ENCODE measurements at regions not wholly inside any gene's neighbourhood (a gene's known extent, or its start where the extent isn't known, plus 50 kb on each side); places are given as distances from the start of the nearest gene placed in this dataset.
A peak's percentile ranks its signal among the peaks of the same experiment; 100 is the strongest.

DNA sequence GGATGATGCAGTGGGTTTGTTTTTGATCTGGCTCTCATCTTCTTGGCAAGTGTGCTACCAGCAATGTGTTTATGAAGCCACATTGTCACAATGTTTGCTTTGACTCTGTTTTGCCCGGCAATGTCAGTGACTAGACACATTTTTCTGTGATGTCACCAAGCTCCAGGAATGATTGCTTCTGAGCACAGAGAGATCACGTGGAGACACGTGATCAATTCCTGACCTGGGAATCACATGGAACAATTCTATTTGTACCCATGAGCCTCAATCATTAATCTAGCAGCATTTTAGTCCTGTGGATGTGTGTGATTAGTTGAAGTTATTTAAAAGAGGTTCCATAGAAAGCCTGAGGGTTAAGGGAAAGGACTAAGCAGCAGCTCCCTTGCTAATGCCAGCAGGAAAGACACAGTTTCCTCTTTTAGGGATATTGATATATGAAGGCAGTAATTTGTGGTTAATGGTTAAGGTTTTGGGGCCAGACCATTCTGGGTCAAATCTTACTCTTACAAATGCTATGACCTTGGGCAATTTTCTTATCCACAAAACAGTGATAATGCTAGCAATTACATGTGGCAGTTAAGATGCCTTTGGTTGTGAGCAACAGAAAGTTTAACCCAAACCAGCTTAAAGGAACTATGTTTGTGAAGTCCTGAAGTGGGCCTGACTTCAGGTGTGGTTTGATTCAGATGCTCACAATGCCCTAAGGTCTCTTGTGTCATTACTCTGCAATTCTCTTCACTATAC lies 59.0 kb downstream of the FASLG start:
- H3K36me3 ChIP-seq (ENCODE audit: control insufficient read depth, insufficient read depth, low read length), result no peaks in the 10 kb centered on the region
- no peaks in the 10 kb centered on the region for H3K27me3 ChIP-seq (ENCODE audit: control insufficient read depth, insufficient read depth, low read length)
- no peak for TF ChIP-seq CTCF (IDR thresholded peaks at IDR 0.05; ENCODE audit: insufficient read depth, low read length, severe bottlenecking)
- no peak overlapping the region for H3K4me3 ChIP-seq (ENCODE audit: low read depth, low read length)
- FAIRE-seq, result peak; percentile 92
- DNase-seq (ENCODE audit: low read depth), result no peak

- DNase-seq (ENCODE audit: low read depth), result peak; percentile 95
Measured at GRCh38 chr1:172719066-172719627, 60.2 kb downstream of the FASLG start.

DNA sequence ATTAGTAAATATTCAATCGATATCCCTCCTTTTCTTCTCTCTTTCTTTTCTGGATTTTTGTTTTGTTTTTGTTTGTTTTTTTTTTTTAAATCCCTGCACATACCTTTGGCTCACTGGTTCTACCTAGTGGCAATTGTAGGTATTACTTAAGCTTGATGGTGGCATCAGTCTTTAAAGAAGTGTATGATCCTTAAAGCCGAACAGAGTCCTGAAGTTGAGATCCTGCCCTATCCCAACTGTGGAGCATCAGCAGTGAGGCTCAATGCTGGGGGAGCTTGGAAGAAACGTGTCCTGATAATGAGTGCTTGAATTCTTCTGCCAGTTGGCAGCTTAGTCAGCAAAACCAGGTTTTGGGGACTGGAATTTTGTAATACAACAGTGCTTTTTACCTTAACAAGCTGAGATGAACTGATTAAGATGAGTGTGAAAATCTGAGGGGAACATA lies 60.8 kb downstream of the FASLG start:
- no peak for FAIRE-seq
- DNase-seq (ENCODE audit: low read depth), result peak; percentile 67
- H3K4me3 ChIP-seq (ENCODE audit: low read depth, low read length), result no peak overlapping the region

More at GRCh38 chr1:172719066-172719627, 60.2 kb downstream of the FASLG start:
- no peaks in the 10 kb centered on the region for H3K27me3 ChIP-seq (ENCODE audit: control insufficient read depth, insufficient read depth, low read length)
- H3K36me3 ChIP-seq (ENCODE audit: control insufficient read depth, insufficient read depth, low read length), result no peaks in the 10 kb centered on the region
- H3K4me3 ChIP-seq (ENCODE audit: low read depth, low read length), result no peak overlapping the region
- no peak for TF ChIP-seq CTCF (IDR thresholded peaks at IDR 0.05; ENCODE audit: insufficient read depth, low read length, severe bottlenecking)
- no peak for FAIRE-seq

DNA sequence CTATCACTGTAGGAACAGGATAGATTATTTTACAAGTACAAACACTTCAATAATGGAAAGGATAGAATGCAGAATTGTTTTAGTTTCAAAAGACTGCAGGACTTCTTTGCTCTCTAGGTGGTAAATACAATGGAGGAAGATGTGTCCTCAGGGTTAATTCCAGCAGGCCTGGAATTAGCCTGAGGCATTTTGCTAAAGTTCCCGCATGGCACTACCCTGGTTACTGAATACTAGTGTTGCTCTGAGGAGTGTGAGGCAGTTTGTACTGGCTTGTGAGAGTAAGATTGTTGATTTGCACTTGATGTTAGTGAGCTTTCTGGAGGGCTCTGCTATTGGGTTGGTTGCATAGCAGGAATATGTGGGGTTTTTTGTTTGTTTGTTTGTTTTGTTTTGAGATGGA lies 61.4 kb downstream of the FASLG start:
- H3K36me3 ChIP-seq (ENCODE audit: control insufficient read depth, insufficient read depth, low read length), result no peaks in the 10 kb centered on the region
- TF ChIP-seq CTCF (IDR thresholded peaks at IDR 0.05; ENCODE audit: insufficient read depth, low read length, severe bottlenecking), result no peak
- H3K4me3 ChIP-seq (ENCODE audit: low read depth, low read length), result no peak overlapping the region
- no peaks in the 10 kb centered on the region for H3K27me3 ChIP-seq (ENCODE audit: control insufficient read depth, insufficient read depth, low read length)
- DNase-seq (ENCODE audit: low read depth), result no peak
- FAIRE-seq, result no peak

More for the DNA sequence above, 60.8 kb downstream of the FASLG start:
- Histone ChIP-seq H3K36me3 (ENCODE audit: control insufficient read depth, insufficient read depth, low read length) (no peaks in the 10 kb centered on the region), H3K27me3 (ENCODE audit: control insufficient read depth, insufficient read depth, low read length) (no peaks in the 10 kb centered on the region)
- TF ChIP-seq CTCF (IDR thresholded peaks at IDR 0.05; ENCODE audit: insufficient read depth, low read length, severe bottlenecking), result peak; percentile 63

DNA sequence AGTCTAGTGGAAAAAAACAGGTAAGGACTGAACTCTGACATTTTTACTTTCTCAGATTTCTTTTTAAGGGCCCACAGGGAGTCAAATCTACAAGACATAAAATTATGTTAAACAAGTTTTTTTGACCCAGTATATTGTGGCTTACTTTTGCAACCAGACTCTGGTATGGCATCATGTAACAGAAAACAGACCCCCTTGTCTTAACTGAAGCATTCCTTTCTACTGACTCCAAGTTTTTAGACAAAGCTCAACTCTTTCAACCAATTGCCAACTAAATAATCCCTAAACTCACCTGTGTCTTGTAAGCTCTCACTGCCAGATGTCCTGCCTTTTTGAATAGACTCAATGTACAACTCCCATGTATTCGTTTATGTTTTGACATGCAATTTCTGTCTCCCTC lies 64.3 kb downstream of the FASLG start:
- H3K27me3 ChIP-seq (ENCODE audit: control insufficient read depth, insufficient read depth, low read length), result no peaks in the 10 kb centered on the region
- no peak for DNase-seq (ENCODE audit: low read depth)
- FAIRE-seq, result no peak
- no peak overlapping the region for H3K4me3 ChIP-seq (ENCODE audit: low read depth, low read length)
- H3K36me3 ChIP-seq (ENCODE audit: control insufficient read depth, insufficient read depth, low read length), result no peaks in the 10 kb centered on the region
- no peak for TF ChIP-seq CTCF (IDR thresholded peaks at IDR 0.05; ENCODE audit: insufficient read depth, low read length, severe bottlenecking)

Data from bronchial epithelial cell (primary cell).